AG10803 (cell line): ENCODE measurements at regions not wholly inside any gene's neighbourhood (a gene's known extent, or its start where the extent isn't known, plus 50 kb on each side); places are given as distances from the start of the nearest gene placed in this dataset.
"Not testable (repeated sequence)": the region's sequence is repeated elsewhere in the genome, so short reads cannot be mapped to it uniquely, and the experiment has no call there.

Experiments
- DNase-seq: peaks from one replicate; pipeline ENCODE4 v3.0.0; 2010; ENCODE audit warnings: low read depth
- H3K4me3 ChIP-seq: 2 replicates; pipeline ENCODE4 v1.5.1; 2011; ENCODE audit warnings: mild to moderate bottlenecking, low read length, control low read depth
- TF ChIP-seq, protein P1 (sequence below): conservative IDR thresholded peaks from 2 replicates; pipeline ENCODE4 v1.5.1; 2011; ENCODE audit warnings: mild to moderate bottlenecking, low read length, control low read depth, inconsistent platforms

DNA sequence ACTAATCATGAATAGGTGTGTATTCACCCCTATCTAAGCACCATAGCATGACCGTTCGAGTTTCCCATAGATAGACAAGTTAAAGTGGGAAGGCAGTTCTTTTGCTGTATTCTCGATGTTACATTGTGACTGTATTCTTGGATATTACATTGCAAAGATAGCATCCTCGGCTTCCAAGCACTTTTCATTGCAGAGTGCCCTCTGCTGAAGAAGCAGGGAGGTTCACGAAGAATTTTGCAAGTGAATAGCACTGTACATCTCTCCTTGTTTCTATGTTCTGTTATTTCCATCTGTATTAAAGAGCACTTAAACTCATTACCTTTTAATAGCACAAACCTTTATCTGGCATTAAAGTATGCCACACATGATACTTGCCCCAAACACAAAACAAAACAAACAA lies 426.7 kb upstream of the ARX start:
- no peak for DNase-seq
- TF ChIP-seq, protein P1, sequence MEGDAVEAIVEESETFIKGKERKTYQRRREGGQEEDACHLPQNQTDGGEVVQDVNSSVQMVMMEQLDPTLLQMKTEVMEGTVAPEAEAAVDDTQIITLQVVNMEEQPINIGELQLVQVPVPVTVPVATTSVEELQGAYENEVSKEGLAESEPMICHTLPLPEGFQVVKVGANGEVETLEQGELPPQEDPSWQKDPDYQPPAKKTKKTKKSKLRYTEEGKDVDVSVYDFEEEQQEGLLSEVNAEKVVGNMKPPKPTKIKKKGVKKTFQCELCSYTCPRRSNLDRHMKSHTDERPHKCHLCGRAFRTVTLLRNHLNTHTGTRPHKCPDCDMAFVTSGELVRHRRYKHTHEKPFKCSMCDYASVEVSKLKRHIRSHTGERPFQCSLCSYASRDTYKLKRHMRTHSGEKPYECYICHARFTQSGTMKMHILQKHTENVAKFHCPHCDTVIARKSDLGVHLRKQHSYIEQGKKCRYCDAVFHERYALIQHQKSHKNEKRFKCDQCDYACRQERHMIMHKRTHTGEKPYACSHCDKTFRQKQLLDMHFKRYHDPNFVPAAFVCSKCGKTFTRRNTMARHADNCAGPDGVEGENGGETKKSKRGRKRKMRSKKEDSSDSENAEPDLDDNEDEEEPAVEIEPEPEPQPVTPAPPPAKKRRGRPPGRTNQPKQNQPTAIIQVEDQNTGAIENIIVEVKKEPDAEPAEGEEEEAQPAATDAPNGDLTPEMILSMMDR = no peak

DNA sequence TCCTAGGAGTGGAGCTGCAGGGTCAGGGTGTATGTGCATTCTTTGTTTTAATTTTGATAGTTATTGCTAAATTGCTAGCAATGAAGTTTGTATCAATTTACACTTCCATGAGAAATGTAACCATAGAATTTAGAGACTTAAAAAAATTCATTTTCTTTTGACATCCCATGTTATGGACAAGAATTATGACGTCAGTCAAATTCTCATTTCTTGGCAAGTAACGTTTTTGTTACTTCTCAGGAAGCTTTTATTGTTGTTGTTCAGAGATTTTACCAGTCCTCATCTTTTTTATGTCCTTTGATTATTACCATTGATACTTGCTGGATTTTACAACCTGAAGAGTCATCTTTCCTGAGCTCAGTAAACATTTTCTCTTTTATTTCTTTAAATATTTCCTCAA lies 417.5 kb upstream of the ARX start:
- TF ChIP-seq, protein P1 = no peak
- H3K4me3 ChIP-seq = no peak overlapping the region
- DNase-seq = no peak

More for the DNA sequence above, 426.7 kb upstream of the ARX start:
- no peak overlapping the region for H3K4me3 ChIP-seq

DNA sequence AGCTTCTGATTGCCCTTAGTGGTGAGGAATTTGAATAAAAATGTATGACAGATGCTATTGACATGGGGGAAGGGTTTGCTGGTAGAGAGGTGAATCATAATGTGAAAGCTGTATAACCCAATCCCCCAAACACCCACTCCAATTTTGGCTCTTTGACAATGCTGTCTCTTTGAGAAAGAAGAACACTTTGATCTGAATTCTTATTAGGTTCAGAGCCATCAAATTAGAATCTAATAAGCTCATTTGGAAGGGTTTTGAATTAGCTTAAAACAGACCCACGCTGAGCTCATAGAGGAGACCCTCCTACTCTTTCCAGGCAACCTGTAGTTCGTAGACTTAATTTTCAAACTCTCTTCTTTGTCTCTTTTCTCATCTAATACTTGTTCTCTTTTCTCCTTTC lies 416.6 kb upstream of the ARX start:
- H3K4me3 ChIP-seq = no peak overlapping the region
- DNase-seq = no peak
- TF ChIP-seq, protein P1 = no peak

DNA sequence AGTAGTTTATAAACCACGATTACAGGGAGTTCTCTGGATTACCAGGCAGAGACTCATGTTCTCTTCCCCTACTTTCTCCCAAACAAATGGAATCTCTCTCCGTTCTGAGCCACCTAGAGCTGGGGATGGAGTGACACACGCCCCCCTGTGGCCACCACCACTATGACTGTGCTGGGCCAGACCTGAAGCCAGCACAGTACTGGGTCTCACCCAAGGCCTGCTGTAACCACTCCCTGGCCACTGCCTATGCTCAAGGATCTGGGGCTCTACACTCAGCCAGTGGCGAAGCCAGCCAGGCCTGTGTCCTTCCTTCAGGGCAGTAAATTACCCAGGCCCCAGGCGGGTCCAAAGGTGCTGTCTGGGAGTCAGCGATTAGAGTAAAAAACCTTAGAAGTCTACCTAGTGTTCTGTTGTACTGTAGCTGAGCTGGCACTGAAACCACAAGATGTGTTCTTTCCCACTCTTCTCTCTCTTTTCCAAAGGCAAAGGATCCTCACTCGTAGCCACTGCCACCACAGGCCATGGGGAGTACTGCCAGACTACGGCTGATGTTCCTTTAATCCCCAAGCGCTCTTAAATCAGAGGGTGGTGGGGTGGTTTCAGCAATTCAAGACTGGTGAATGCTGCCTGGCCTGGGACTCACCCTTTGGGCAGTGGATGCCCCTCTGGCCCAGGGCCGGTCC lies 412.2 kb upstream of the ARX start:
- no peak for DNase-seq
- TF ChIP-seq, protein P1 = no peak
- no peak overlapping the region for H3K4me3 ChIP-seq

DNA sequence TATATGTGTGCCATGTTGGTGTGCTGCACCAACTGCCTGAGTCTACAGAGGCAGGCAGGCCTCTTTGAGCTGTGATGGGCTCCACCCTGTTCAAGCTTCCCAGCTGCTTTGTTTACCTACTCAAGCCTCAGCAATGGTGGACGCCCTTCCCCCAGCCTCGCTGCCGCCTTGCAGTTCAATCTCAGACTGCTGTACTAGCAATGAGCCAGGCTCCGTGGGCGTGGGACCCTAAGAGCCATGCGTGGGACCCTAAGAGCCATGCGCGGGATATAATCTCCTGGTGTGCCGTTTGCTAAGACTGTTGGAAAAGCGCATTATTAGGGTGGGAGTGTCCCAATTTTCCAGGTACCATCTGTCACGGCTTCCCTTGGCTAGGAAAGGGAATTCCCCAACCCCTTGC lies 388.4 kb upstream of the ARX start:
- not testable (repeated sequence) for DNase-seq, H3K4me3 ChIP-seq

DNA sequence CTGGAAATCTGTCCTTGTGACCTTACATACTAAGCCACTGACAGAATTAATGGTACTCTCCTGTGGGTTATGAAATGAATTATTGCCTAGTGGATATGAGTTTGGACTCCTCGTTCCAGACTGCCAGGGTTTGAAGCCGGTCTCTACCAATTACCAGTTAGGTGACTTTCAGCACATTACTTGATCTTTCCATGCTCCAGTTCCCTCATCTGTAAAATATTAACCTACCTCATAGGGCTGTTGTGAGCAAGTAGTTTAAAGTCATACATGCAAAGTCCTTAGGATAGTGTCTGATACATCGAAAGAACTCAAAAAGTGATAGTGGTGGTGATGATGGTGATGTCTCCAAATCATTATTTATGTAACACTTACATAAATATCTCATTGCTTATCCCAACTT lies 373.5 kb upstream of the ARX start:
- no peak for DNase-seq
- TF ChIP-seq, protein P1 = no peak
- no peak overlapping the region for H3K4me3 ChIP-seq

DNA sequence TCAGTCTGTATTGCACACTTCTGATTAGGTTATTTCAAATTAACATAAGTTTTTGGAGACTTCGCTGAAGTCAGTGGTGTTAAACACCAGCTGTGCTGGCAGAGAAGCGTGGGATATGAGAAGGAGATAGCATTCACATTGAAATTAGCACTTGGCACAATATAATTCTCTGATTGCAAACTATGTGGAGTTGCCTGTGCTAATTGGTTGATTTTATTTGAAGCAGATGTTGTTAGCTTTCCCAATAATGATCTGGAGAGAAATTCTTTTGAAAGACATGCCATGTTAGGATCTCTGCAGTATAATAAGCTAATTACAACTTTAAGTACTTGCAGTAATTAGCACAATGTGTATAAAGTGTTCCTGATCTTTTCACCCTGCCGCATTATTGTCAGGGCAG lies 367.4 kb upstream of the ARX start:
- no peak overlapping the region for H3K4me3 ChIP-seq
- TF ChIP-seq, protein P1 = no peak
- no peak for DNase-seq

DNA sequence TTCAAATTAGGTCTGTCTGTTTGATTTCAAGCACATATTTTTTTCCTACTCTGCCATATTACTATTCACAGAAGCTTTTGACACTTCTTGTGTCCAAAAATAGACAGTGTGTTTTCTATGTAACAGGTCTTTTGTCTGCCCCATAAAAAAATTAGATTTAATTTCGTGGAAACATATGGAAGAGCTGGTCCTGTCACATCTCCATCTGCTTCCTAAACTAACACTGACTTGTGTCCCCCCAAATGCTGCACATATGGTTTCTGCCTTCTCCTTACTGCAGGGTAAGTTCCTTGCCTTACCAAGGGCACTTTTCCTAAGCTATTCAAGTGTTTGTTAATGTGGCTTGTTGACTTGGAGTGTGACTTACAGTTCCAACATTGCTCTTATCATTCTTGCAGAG lies 340.7 kb upstream of the ARX start:
- TF ChIP-seq, protein P1 = no peak
- no peak overlapping the region for H3K4me3 ChIP-seq
- DNase-seq = no peak
